ENCODE measurements at regions not wholly inside any gene's neighbourhood (a gene's known extent, or its start where the extent isn't known, plus 50 kb on each side); places are given as distances from the start of the nearest gene placed in this dataset.
A peak's percentile ranks its signal among the peaks of the same experiment; 100 is the strongest.
"Not testable (repeated sequence)": the region's sequence is repeated elsewhere in the genome, so short reads cannot be mapped to it uniquely, and the experiment has no call there.

GRCh38 chr5:42306287-42306686 is 117.0 kb upstream of the GHR start:
- intact Hi-C loops (cut with DNase I), result no loop called here
- ATAC-seq (ENCODE audit: poor library complexity) (peak; percentile 68), DNase-seq (no peak)

GRCh38 chr5:42309865-42310264 is 113.4 kb upstream of the GHR start:
- intact Hi-C loops (cut with DNase I), result no loop called here
- ATAC-seq (ENCODE audit: poor library complexity), result peak; percentile 43
- no peak for DNase-seq

GRCh38 chr5:42315214-42315613 is 108.0 kb upstream of the GHR start:
- no peak for DNase-seq
- intact Hi-C loops (cut with DNase I), result no loop called here
- ATAC-seq (ENCODE audit: poor library complexity), result no peak

DNA sequence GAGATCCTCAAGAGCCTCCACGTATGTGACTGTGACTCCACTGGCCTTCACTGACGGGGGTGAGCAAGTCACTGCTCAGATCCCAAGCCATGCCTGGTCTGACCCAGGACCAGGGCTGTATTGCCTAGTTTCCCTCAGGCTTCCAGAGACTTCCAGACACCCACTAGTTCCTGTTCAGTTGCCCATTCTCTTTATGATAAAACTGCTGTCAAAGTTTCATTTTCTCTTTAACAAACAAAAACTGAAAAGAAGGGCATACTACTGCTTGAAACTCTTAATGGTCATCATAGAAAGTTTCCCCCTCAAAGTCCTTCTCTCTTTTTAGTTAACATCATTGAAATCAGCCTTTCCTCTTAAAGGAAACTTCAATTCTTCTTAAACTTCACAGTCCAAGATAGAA is 105.7 kb upstream of the GHR start:
- DNase-seq (no peak), ATAC-seq (ENCODE audit: poor library complexity) (no peak)
- intact Hi-C loops (cut with DNase I), result no loop called here

DNA sequence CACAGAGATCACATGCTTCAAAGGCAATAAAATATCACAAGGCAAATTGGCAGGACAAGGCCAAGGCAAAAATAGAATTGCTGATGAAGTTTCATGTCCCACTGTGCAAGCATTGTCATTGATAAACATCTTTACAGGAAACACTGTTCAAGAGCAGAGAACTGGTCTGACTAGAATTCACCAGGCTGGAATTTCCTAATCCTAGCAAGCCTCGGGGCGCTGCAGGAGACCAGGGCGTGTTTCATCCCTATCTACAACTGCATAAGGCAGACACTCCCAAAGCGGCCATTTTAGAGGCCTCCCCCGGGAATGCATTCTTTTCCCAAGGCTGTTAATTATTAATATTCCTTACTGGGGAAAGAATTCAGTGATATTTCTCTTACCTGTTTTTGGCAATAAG is 103.7 kb upstream of the GHR start:
- DNase-seq; ATAC-seq (ENCODE audit: poor library complexity); intact Hi-C loops (cut with DNase I): not testable (repeated sequence)

DNA sequence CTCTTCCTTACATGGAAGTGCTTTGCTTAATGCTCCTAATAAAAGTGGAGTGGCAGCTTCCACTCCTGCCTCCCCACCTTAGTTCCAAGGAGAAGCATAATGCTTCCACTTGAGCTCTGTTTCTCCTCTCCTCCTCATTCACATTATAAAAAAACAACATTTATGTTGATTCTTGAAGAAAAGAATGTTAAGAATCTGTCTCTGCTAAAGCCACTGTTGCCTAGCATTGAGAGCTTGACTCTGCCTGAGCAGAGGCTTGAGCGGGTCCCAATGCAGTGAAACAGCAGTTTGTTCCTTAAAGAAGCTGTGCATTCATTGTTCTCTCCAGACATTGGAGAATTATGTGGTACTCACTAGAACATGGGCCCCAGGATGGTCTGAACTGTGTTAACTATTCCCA is 101.5 kb upstream of the GHR start:
- no peak for ATAC-seq (ENCODE audit: poor library complexity)
- intact Hi-C loops (cut with DNase I), result no loop called here
- DNase-seq, result no peak

GRCh38 chr5:42337143-42337542 is 86.1 kb upstream of the GHR start:
- no peak for ATAC-seq (ENCODE audit: poor library complexity)
- intact Hi-C loops (cut with DNase I), result no loop called here
- no peak for DNase-seq

DNA sequence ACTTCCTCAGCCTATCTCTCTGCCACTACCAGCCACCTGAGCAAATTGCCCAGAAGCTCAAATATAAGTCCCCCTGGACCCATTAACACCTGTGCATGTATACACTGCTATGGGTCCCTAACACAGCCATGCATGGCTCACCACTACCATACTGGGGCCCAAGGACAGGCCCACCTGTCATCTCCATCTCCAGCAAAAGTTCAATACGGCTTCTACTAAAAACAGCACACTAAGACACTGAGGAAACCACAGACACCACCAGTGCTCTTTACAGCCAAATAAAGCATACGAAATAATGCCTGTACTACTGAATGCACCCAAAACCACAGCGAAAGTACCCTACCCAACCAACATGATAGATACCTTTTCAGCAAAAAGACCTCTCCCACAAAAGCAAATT is 85.6 kb upstream of the GHR start:
- DNase-seq (no peak), ATAC-seq (ENCODE audit: poor library complexity) (no peak)
- intact Hi-C loops (cut with DNase I), result no loop called here

DNA sequence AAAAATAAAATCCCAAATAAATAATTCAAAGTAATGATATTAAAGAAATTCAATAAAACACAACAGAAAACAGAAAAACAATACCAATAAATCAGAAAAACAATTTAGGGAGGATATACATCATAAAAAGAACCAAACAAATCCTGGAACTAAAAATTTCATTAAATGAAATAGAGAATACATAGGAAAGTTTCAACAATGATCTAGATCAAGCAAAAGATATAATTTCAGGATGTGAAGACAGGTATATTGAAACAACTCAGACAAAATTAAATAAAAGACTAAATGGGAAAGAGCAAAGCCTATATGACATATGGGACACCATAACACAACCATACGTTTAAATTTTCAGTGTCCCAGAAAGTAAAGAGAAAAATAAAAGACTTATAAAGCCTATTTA is 85.1 kb upstream of the GHR start:
- ATAC-seq (ENCODE audit: poor library complexity) (no peak), DNase-seq (no peak)
- intact Hi-C loops (cut with DNase I), result no loop called here

- ATAC-seq (ENCODE audit: poor library complexity) (no peak), DNase-seq (no peak)
- intact Hi-C loops (cut with DNase I), result no loop called here
These were observed 74.1 kb upstream of the GHR start for GRCh38 chr5:42349163-42349562.

GRCh38 chr5:42351956-42352355 is 71.3 kb upstream of the GHR start:
- DNase-seq (no peak), ATAC-seq (ENCODE audit: poor library complexity) (peak; percentile 29)
- intact Hi-C loops (cut with DNase I), result no loop called here

DNA sequence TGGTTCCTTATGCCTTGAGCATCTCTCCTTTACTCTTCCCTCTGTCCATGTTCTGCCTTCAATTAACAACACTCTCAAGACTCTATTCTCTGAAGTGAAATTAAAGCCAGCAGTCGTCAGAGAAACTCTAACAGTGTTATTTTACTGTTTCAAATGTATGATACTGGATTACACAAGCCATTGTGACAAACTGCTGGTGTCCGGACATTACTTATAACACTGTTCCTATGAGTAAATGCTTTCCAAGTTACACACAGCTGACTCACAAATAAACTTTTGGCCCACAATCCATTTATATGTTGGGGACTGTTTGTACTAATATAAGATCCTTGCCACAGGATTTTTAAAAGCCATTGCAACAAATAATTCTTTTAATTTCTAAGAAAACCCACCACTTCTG is 63.2 kb upstream of the GHR start:
- DNase-seq (no peak), ATAC-seq (ENCODE audit: poor library complexity) (peak; percentile 22)
- intact Hi-C loops (cut with DNase I), result no loop called here

DNA sequence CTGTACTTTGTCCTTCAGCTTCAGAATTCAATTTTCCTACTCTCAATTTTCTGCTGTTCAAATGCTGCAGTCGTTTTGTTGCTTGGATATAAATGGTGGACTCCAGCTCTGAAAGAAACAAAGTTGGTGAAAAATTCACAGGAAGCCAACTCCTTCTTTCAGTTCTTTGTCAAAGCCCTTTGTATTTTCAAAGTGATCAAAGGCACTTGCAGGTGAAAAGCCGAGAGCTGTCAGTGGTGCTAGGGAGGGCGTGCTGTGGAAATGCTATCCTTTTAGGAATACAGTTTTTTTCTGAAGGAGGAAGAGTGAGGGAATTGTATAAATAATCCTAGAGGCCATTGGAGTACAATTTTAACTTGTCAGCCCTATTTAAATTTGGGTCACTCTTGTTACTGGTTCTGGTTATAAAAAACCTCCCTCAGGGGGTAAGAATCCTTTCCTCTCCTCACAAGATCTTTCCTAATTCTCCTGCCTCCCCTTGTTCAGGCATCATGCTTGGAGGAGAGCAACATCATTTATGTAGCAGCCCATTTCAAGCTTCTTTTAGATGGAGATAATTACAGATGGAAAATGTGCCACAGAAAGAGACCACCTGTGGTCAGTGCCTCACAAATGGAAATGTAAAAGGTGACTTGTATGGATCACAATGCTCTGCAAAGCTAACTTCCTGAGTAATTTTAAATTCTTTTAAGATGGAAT is 62.5 kb upstream of the GHR start:
- no peak for ATAC-seq (ENCODE audit: poor library complexity)
- intact Hi-C loops (cut with DNase I), result no loop called here
- DNase-seq, result no peak

DNA sequence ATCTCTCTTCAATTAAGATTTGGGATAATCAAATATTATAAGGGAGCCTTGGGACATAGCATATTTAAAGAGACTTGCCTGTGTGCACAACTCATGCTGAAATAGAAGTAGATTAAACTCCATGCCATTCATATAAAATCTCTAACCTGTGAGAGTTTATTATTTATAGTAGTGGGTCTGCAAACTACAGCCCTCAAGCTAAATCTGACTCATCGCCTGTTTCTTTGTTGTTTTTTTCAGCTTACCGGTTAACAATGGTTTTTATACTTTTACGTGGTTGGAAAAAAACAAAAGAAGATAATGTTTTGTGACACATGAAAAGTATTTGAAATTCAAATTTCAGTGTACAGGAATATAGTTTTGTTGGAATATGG is 61.9 kb upstream of the GHR start:
- DNase-seq (no peak), ATAC-seq (ENCODE audit: poor library complexity) (no peak)
- intact Hi-C loops (cut with DNase I), result no loop called here

- ATAC-seq (ENCODE audit: poor library complexity), result no peak
- DNase-seq, result no peak
- intact Hi-C loops (cut with DNase I), result no loop called here
These were observed 57.2 kb upstream of the GHR start for GRCh38 chr5:42366051-42366450.

Data from Right ventricle myocardium superior (tissue), 1 donor.